SK-N-SH (cell line): ENCODE measurements at regions not wholly inside any gene's neighbourhood (a gene's known extent, or its start where the extent isn't known, plus 50 kb on each side); places are given as distances from the start of the nearest gene placed in this dataset.

Experiments used
- CTCF ChIA-PET: fragments of 300-600, 350-600 bp; formaldehyde crosslinking; extraction: SDS; loops from one replicate; lab custom pipeline; 2021; lab: Yijun Ruan, JAX
- POLR2A ChIA-PET: fragments of 350-600 bp; sonication (Branson Sonifier 250); formaldehyde crosslinking; extraction: SDS; loops from one replicate; lab custom pipeline; 2020; ENCODE audit warnings: antibody characterized with exemption, inconsistent platforms; lab: Yijun Ruan, JAX
- DNase-seq: peaks from one replicate; pipeline ENCODE4 v3.0.0; 2012
- H2AFZ ChIP-seq: fragments of 200-600 bp; sonication (generic); 2 replicates; pipeline ENCODE4 v1.8.1; 2016; ENCODE audit warnings: antibody characterized with exemption, mild to moderate bottlenecking, low read depth
- H3F3A ChIP-seq: fragments of 200-600 bp; sonication (generic); replicated peaks from 2 replicates; pipeline ENCODE3; 2016; ENCODE audit warnings: antibody characterized with exemption, mild to moderate bottlenecking; ENCODE audit not compliant: insufficient read depth
- H3K27ac ChIP-seq, 2 experiments: fragments of 200-500 bp in 1 of 2; fragments of 200-600 bp in 1 of 2; sonication (Bioruptor generic) in 1 of 2; sonication (generic), shearing (Covaris generic) in 1 of 2; 2 replicates each; pipeline versions ENCODE4 v1.5.1 to v1.6.1; 2014 to 2016; ENCODE audit warnings: low read depth in 2 of 2, inconsistent platforms in 1 of 2, low read length in 1 of 2, mild to moderate bottlenecking in 1 of 2, mixed read lengths in 1 of 2
- H3K27me3 ChIP-seq: fragments of 200-600 bp; sonication (generic), shearing (Covaris generic); 2 replicates; pipeline ENCODE4 v1.6.1; 2016; ENCODE audit warnings: mixed run types; ENCODE audit not compliant: insufficient read depth
- H3K36me3 ChIP-seq, 2 experiments: fragments of 200-500 bp in 1 of 2; fragments of 200-600 bp in 1 of 2; sonication (Bioruptor generic) in 1 of 2; sonication (generic) in 1 of 2; replicated peaks in 1 of 2; 2 replicates each; pipeline versions ENCODE3 to v1.5.1; 2014 to 2016; ENCODE audit warnings: low read length in 1 of 2, mild to moderate bottlenecking in 1 of 2; ENCODE audit not compliant: insufficient read depth in 2 of 2, control insufficient read depth in 1 of 2
- H3K4me1 ChIP-seq, 2 experiments: fragments of 200-500 bp in 1 of 2; fragments of 200-600 bp in 1 of 2; sonication (Bioruptor generic) in 1 of 2; sonication (generic), shearing (Covaris generic) in 1 of 2; 2 replicates each; pipeline versions ENCODE4 v1.5.1 to v1.6.1; 2014 to 2016; ENCODE audit warnings: low read depth in 1 of 2, low read length in 1 of 2, mixed run types in 1 of 2; ENCODE audit not compliant: insufficient read depth in 2 of 2, control insufficient read depth in 1 of 2
- H3K4me2 ChIP-seq: fragments of 200-600 bp; sonication (generic), shearing (Covaris generic); 2 replicates; pipeline ENCODE4 v1.6.1; 2017; ENCODE audit warnings: mixed run types
- H3K4me3 ChIP-seq, 2 experiments: fragments of 200-500 bp in 1 of 2; fragments of 200-600 bp in 1 of 2; sonication (Bioruptor generic) in 1 of 2; sonication (generic), shearing (Covaris generic) in 1 of 2; 2 replicates each; pipeline versions ENCODE4 v1.5.1 to v1.8.1; 2014 to 2016; ENCODE audit warnings: low read depth in 2 of 2, inconsistent platforms in 1 of 2, low read length in 1 of 2, mild to moderate bottlenecking in 1 of 2, mixed read lengths in 1 of 2, moderate library complexity in 1 of 2
- H3K79me2 ChIP-seq: fragments of 200-600 bp; sonication (generic); 2 replicates; pipeline ENCODE4 v1.8.1; 2017; ENCODE audit warnings: mild to moderate bottlenecking; ENCODE audit not compliant: insufficient read depth
- H3K9ac ChIP-seq: fragments of 200-600 bp; sonication (generic); 2 replicates; pipeline ENCODE4 v1.6.1; 2017; ENCODE audit warnings: mixed run types
- H3K9me2 ChIP-seq: fragments of 200-600 bp; sonication (generic); 2 replicates; pipeline ENCODE4 v1.6.1; 2017; ENCODE audit warnings: mixed run types
- H3K9me3 ChIP-seq: fragments of 200-600 bp; sonication (generic); 2 replicates; pipeline ENCODE4 v1.6.1; 2017; ENCODE audit warnings: mixed run types, mild to moderate bottlenecking, moderate library complexity
- H4K20me1 ChIP-seq: fragments of 200-600 bp; sonication (generic); 2 replicates; pipeline ENCODE4 v1.6.1; 2017; ENCODE audit warnings: mild to moderate bottlenecking, mixed run types; ENCODE audit not compliant: insufficient read depth
- CHD2 ChIP-seq: fragments of 150-350 bp; IDR thresholded peaks from 2 replicates; pipeline ENCODE4 v1.6.1; 2018; ENCODE audit warnings: low read length; ENCODE audit not compliant: partially characterized antibody
- ELF1 ChIP-seq: IDR thresholded peaks from 2 replicates; pipeline ENCODE4 v1.4.0; 2012
- EZH2phosphoT487 ChIP-seq: fragments of 200-600 bp; sonication (generic); IDR thresholded peaks from 2 replicates; pipeline ENCODE4 v1.6.1; 2017; ENCODE audit warnings: low read depth, mixed run types, mild to moderate bottlenecking, antibody characterized with exemption, moderate library complexity, borderline replicate concordance
- FOXJ3 ChIP-seq: sonication (generic); formaldehyde crosslinking; IDR thresholded peaks from 2 replicates; pipeline ENCODE4 v1.5.1; 2020; ENCODE audit warnings: mild to moderate bottlenecking, missing genetic modification reagents
- FOXM1 ChIP-seq: IDR thresholded peaks from 2 replicates; pipeline ENCODE4 v1.4.0; 2012; ENCODE audit warnings: low read depth, mild to moderate bottlenecking
- GABPA ChIP-seq: IDR thresholded peaks from 2 replicates; pipeline ENCODE4 v1.4.0; 2012; ENCODE audit warnings: low read depth, mild to moderate bottlenecking
- GATA2 ChIP-seq: sonication (generic); formaldehyde crosslinking; IDR thresholded peaks from 2 replicates; pipeline ENCODE4 v1.5.0; 2020; ENCODE audit warnings: mild to moderate bottlenecking, missing genetic modification reagents
- MAX ChIP-seq: IDR thresholded peaks from 2 replicates; pipeline ENCODE4 v1.4.0; 2012; ENCODE audit warnings: low read depth
- MEF2A ChIP-seq: IDR thresholded peaks from 2 replicates; pipeline ENCODE4 v1.4.0; 2012; ENCODE audit warnings: low read depth, borderline replicate concordance
- NFIC ChIP-seq: IDR thresholded peaks from 2 replicates; pipeline ENCODE4 v1.4.0; 2012; ENCODE audit warnings: borderline replicate concordance
- NRF1 ChIP-seq: IDR thresholded peaks from 2 replicates; pipeline ENCODE4 v1.6.1; 2012; ENCODE audit warnings: low read depth, mild to moderate bottlenecking, low read length
- PBX3 ChIP-seq: IDR thresholded peaks from 2 replicates; pipeline ENCODE4; 2012
- POLR2AphosphoS5 ChIP-seq: IDR thresholded peaks from 2 replicates; pipeline ENCODE4 v1.6.1; 2012; ENCODE audit warnings: low read depth, low read length
- RAD21 ChIP-seq: IDR thresholded peaks from 2 replicates; pipeline ENCODE4 v1.6.1; 2012; ENCODE audit warnings: mild to moderate bottlenecking, low read length
- RCOR1 ChIP-seq: fragments of 150-350 bp; IDR thresholded peaks from 2 replicates; pipeline ENCODE4 v1.6.1; 2017; ENCODE audit warnings: antibody characterized with exemption, low read length
- REST ChIP-seq: IDR thresholded peaks from 2 replicates; pipeline ENCODE4 v1.6.1; 2012; ENCODE audit warnings: mild to moderate bottlenecking, low read depth, low read length, moderate library complexity
- SIN3A ChIP-seq: IDR thresholded peaks from 2 replicates; pipeline ENCODE4 v1.6.1; 2012; ENCODE audit warnings: low read depth, mild to moderate bottlenecking, low read length, moderate library complexity, borderline replicate concordance
- TAF1 ChIP-seq: IDR thresholded peaks from 2 replicates; pipeline ENCODE4 v1.6.1; 2012; ENCODE audit warnings: low read depth, mild to moderate bottlenecking, low read length, moderate library complexity, borderline replicate concordance
- TCF12 ChIP-seq: IDR thresholded peaks from 2 replicates; pipeline ENCODE4 v1.4.0; 2012
- TEAD4 ChIP-seq: IDR thresholded peaks from 2 replicates; pipeline ENCODE4 v1.4.0; 2012; ENCODE audit warnings: mild to moderate bottlenecking, borderline replicate concordance; ENCODE audit not compliant: insufficient read depth
- YY1 ChIP-seq: IDR thresholded peaks from 2 replicates; pipeline ENCODE4 v1.4.0; 2012; ENCODE audit warnings: low read depth, mild to moderate bottlenecking
- ZBTB33 ChIP-seq: IDR thresholded peaks from 2 replicates; pipeline ENCODE4 v1.4.0; 2012; ENCODE audit warnings: low read depth, borderline replicate concordance
- WGBS: methylation state at CpG from one replicate; pipeline ENCODE4 v1.1.6; 2017; ENCODE audit warnings: low lambda C conversion rate; 5-methylcytosine and 5-hydroxymethylcytosine counted together

- no peaks in the 10 kb centered on the region for H3K79me2 ChIP-seq
- H2AFZ ChIP-seq = no peak overlapping the region
- H4K20me1 ChIP-seq = no peaks in the 10 kb centered on the region
- H3K9ac ChIP-seq = no peak overlapping the region
- no peaks in the 10 kb centered on the region for H3K9me2 ChIP-seq
- 4% methylated on average over 2 of the region's 2 CpGs for WGBS
- no peak overlapping the region for H3K4me3 ChIP-seq
- CTCF ChIA-PET = interaction anchor here (1.0 kb wide), 1 partner anchor 11 kb away, joined by 3 read pairs; no protein-coding TSS in a partner anchor
- DNase-seq = no peak
- no peaks in the 10 kb centered on the region; the same call in 1 of the 2 replicates for H3K27me3 ChIP-seq
- no peaks in the 10 kb centered on the region for H3F3A ChIP-seq
- H3K4me2 ChIP-seq = no peak overlapping the region
- no peaks in the 10 kb centered on the region for H3K36me3 ChIP-seq
- no peak overlapping the region for H3K27ac ChIP-seq
- no peaks in the 10 kb centered on the region for H3K9me3 ChIP-seq
- TF ChIP-seq REST (no peak), SIN3A (no peak), POLR2AphosphoS5 (no peak), RCOR1 (no peak), FOXM1 (no peak), ZBTB33 (no peak), CHD2 (no peak), EZH2phosphoT487 (no peak), TCF12 (no peak), GABPA (no peak)
- H3K4me1 ChIP-seq = no peaks in the 10 kb centered on the region
- POLR2A ChIA-PET = no interaction called here
Observed at GRCh38 chr22:22155607-22156006, 89.0 kb upstream of the VPREB1 start.

GRCh38 chr22:22155146-22155545 lies 89.4 kb upstream of the VPREB1 start:
- CTCF ChIA-PET = interaction anchor here (0.6 to 1.1 kb wide), 4 partner anchors 11 to 1376 kb away, joined by 3 read pairs; no protein-coding TSS in a partner anchor

More at GRCh38 chr22:22155146-22155545, 89.4 kb upstream of the VPREB1 start:
- POLR2A ChIA-PET = no interaction called here
- H3K4me3 ChIP-seq = no peak overlapping the region
- no peaks in the 10 kb centered on the region for H3K9me3 ChIP-seq
- H3K4me2 ChIP-seq = no peak overlapping the region
- H2AFZ ChIP-seq = no peak overlapping the region
- 0% methylated on average over 2 of the region's 2 CpGs for WGBS
- H3K36me3 ChIP-seq = no peaks in the 10 kb centered on the region
- no peak overlapping the region for H3K27ac ChIP-seq
- no peaks in the 10 kb centered on the region for H4K20me1 ChIP-seq
- no peaks in the 10 kb centered on the region for H3K79me2 ChIP-seq
- no peak for DNase-seq
- no peaks in the 10 kb centered on the region for H3K9me2 ChIP-seq
- H3F3A ChIP-seq = no peaks in the 10 kb centered on the region
- no peak for TF ChIP-seq MAX
- TF ChIP-seq NFIC = no peak
- no peak for TF ChIP-seq NRF1
- TF ChIP-seq TAF1 = no peak
- no peak for TF ChIP-seq RAD21
- TF ChIP-seq MEF2A = no peak
- TF ChIP-seq GABPA = no peak
- no peak for TF ChIP-seq RCOR1
- TF ChIP-seq FOXJ3 (CRISPR knock-in tag) = no peak
- TF ChIP-seq GATA2 (CRISPR knock-in tag) = no peak
- TF ChIP-seq POLR2AphosphoS5 = no peak
- TF ChIP-seq ELF1 = no peak
- no peak for TF ChIP-seq PBX3
- no peak for TF ChIP-seq YY1
- TF ChIP-seq TEAD4 = no peak
- TF ChIP-seq TCF12 = no peak
- TF ChIP-seq, all 33 proteins: peak for 0
- no peak overlapping the region for H3K9ac ChIP-seq
- no peaks in the 10 kb centered on the region for H3K4me1 ChIP-seq
- peaks cover 1% of the 10 kb centered on the region; the same call in 1 of the 2 replicates for H3K27me3 ChIP-seq
